Ovary (tissue), 3 donors: ENCODE measurements at regions not wholly inside any gene's neighbourhood (a gene's known extent, or its start where the extent isn't known, plus 50 kb on each side); places are given as distances from the start of the nearest gene placed in this dataset.

ENCODE experiments used
- EP300 ChIP-seq: sonication (generic); formaldehyde crosslinking; IDR thresholded peaks from one replicate; pipeline ENCODE4 v1.6.1; 2017; ENCODE audit warnings: antibody characterized with exemption
- POLR2A ChIP-seq: fragments of 450-650 bp; IDR thresholded peaks from one replicate; pipeline ENCODE4 v1.6.1; 2017; ENCODE audit warnings: antibody characterized with exemption, mild to moderate bottlenecking, moderate library complexity
- TF ChIP-seq, protein P1 (sequence below), 3 donors: fragments of 450-650 bp in 2 of 3; fragments of 200-600 bp in 1 of 3; IDR thresholded peaks; one replicate each; pipeline versions ENCODE4 v1.5.1 to v1.8.0; 2016 to 2022; ENCODE audit warnings: antibody characterized with exemption in 3 of 3, mild to moderate bottlenecking in 1 of 3
- donor health status: DM: no; HTN: no; CAD: no.

DNA sequence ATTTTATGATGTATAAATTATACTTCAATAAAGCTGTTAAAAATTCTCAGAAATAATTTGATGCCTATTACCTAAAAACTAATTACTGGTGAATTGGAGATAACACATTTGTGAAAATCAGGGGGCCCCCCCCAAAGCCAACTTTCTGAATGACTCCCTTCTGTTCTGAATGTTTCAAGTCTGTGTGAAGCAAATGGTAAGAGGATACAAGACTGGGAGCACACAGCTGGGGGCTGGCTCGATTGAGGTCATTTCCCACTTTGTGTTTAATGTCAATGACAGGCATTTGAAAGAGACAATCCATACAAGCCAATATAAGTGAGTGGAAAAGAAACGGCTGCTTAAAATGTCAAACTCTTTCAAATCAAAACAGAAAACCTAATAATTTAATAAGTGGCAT lies 155.8 kb downstream of the SH2D1A start:
- TF ChIP-seq, protein P1, sequence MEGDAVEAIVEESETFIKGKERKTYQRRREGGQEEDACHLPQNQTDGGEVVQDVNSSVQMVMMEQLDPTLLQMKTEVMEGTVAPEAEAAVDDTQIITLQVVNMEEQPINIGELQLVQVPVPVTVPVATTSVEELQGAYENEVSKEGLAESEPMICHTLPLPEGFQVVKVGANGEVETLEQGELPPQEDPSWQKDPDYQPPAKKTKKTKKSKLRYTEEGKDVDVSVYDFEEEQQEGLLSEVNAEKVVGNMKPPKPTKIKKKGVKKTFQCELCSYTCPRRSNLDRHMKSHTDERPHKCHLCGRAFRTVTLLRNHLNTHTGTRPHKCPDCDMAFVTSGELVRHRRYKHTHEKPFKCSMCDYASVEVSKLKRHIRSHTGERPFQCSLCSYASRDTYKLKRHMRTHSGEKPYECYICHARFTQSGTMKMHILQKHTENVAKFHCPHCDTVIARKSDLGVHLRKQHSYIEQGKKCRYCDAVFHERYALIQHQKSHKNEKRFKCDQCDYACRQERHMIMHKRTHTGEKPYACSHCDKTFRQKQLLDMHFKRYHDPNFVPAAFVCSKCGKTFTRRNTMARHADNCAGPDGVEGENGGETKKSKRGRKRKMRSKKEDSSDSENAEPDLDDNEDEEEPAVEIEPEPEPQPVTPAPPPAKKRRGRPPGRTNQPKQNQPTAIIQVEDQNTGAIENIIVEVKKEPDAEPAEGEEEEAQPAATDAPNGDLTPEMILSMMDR (IDR thresholded peaks at IDR 0.05) = no peak
- TF ChIP-seq EP300 (no peak), POLR2A (no peak)
